ENCODE measurements at regions not wholly inside any gene's neighbourhood (a gene's known extent, or its start where the extent isn't known, plus 50 kb on each side); places are given as distances from the start of the nearest gene placed in this dataset.
A peak's percentile ranks its signal among the peaks of the same experiment; 100 is the strongest.

DNA sequence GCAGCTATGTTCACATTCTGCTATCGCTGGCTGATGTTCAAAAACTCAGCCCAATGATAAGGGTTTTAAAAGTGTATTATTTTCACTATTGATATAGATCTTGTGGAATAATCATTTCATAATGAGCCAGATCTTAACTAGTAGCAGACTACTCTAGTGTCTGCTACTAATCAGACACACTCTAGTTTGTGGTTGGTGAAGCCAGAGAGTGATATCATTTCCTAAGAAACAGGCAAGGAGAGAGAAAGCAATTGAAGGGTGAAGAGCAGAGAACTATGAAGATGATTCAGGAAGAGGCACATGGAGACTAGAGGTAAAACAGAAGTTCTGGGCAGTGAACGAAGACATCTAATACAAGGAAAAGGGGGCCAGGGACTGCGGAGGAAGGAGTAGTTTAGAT is 58.2 kb upstream of the BET1 start:
- no peak overlapping the region for H3K4me3 ChIP-seq (ENCODE audit: low read depth, low read length)
- TF ChIP-seq CTCF (conservative IDR thresholded peaks at IDR 0.05; ENCODE audit: low read depth, low read length) = no peak
- peak; percentile 39 for DNase-seq (ENCODE audit: low read depth)

DNA sequence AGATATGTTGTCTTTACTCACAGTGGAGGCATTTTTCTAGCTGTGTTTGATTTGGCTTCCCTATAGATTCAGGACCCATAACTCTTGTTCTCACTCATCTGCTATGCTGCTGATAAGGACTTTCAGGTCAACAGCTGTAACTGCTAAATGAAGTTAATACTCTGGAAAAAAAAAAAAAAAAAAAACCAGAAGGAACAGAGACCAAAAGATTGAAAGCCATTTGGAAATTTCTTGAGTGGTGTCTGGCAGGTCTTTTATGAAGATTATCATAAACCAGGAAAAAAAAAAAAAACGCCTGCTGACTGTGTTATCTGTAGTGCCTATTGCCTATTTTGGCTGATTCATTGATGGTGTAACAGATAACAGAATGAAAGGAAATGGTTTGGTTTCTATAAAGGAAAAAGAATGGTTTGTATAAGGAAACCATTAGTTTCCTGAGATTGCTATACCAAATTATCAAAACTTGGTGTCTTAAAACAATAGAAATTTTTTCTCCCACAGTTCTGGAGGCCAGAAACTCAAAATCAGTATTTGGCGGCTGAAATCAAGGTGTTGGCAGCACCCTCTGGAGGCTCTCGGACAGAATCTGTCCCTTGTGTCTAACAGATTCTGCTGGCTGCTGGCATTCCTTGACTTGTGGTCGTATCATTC is 60.5 kb upstream of the BET1 start:
- H3K4me3 ChIP-seq (ENCODE audit: low read depth, low read length) = no peak overlapping the region
- TF ChIP-seq CTCF (conservative IDR thresholded peaks at IDR 0.05; ENCODE audit: low read depth, low read length) = peak; percentile 31
- peak; percentile 64 for DNase-seq (ENCODE audit: low read depth)

DNA sequence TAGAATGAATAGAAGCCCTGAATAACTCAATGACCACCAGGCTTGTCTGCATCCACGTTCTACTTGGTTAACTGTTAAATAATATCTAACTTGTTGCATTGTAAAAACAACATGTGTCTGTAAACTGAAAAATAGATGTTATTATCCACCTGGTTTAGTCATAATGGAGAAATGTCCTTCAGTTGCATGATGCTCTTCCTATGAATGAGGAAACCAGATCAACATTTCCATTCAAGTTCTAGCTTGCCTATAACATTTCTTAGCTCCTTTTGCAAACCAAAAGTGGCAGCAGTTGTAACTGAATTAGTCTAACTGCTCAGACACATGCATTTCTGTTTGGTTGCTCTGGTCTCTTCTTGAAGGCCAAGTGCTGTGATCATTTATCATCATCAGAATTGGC is 62.9 kb upstream of the BET1 start:
- TF ChIP-seq CTCF (conservative IDR thresholded peaks at IDR 0.05; ENCODE audit: low read depth, low read length) = no peak

GRCh38 chr7:94067506-94067905 is 63.4 kb upstream of the BET1 start:
- TF ChIP-seq CTCF (conservative IDR thresholded peaks at IDR 0.05; ENCODE audit: low read depth, low read length) = no peak
- no peak overlapping the region for H3K4me3 ChIP-seq (ENCODE audit: low read depth, low read length)
- DNase-seq (ENCODE audit: low read depth) = no peak

More for the DNA sequence above, 62.9 kb upstream of the BET1 start:
- H3K4me3 ChIP-seq (ENCODE audit: low read depth, low read length) = no peak overlapping the region
- DNase-seq (ENCODE audit: low read depth) = no peak

GRCh38 chr7:94069162-94069739 is 65.1 kb upstream of the BET1 start:
- no peak overlapping the region for H3K4me3 ChIP-seq (ENCODE audit: low read depth, low read length)
- no peak for TF ChIP-seq CTCF (conservative IDR thresholded peaks at IDR 0.05; ENCODE audit: low read depth, low read length)
- DNase-seq (ENCODE audit: low read depth) = peak; percentile 27

GRCh38 chr7:94080551-94080950 is 76.4 kb upstream of the BET1 start:
- H3K4me3 ChIP-seq (ENCODE audit: low read depth, low read length) = no peak overlapping the region
- no peak for TF ChIP-seq CTCF (conservative IDR thresholded peaks at IDR 0.05; ENCODE audit: low read depth, low read length)
- DNase-seq (ENCODE audit: low read depth) = no peak

DNA sequence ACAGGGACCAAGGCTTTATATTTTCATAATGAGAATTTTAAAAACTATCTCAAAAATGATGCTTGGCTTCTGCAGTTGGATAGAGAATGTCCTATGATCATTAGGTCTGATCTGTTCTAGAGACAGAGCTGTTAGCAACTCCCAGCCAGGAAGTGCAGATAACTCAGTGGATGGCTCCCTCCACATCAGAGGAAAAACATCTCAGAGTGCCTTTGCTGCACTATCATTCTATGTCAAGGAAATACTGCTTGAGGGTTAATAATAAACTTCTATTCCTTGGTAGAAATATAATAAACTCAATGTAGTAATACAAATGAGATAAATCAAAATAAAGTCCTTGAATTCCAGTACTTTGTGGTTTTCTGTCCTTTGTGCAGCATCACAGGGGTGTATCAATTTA is 78.0 kb upstream of the BET1 start:
- TF ChIP-seq CTCF (conservative IDR thresholded peaks at IDR 0.05; ENCODE audit: low read depth, low read length) = no peak
- no peak for DNase-seq (ENCODE audit: low read depth)
- no peak overlapping the region for H3K4me3 ChIP-seq (ENCODE audit: low read depth, low read length)
